SHP77 treated with DMSO at 0.1 percent for 48 hours (cell line): ENCODE measurements at regions not wholly inside any gene's neighbourhood (a gene's known extent, or its start where the extent isn't known, plus 50 kb on each side); places are given as distances from the start of the nearest gene placed in this dataset.

Experiments used
- DNase-seq: peaks from one replicate; lab custom pipeline; 2025; lab: John Stamatoyannopoulos, UW

GRCh38 chr4:136927172-136927571, 605.1 kb downstream of the PCDH18 start:
- no peak for DNase-seq

GRCh38 chr4:136925203-136925602, 607.1 kb downstream of the PCDH18 start:
- no peak for DNase-seq

- no peak for DNase-seq
These were observed 610.2 kb downstream of the PCDH18 start for GRCh38 chr4:136922066-136922465.

DNA sequence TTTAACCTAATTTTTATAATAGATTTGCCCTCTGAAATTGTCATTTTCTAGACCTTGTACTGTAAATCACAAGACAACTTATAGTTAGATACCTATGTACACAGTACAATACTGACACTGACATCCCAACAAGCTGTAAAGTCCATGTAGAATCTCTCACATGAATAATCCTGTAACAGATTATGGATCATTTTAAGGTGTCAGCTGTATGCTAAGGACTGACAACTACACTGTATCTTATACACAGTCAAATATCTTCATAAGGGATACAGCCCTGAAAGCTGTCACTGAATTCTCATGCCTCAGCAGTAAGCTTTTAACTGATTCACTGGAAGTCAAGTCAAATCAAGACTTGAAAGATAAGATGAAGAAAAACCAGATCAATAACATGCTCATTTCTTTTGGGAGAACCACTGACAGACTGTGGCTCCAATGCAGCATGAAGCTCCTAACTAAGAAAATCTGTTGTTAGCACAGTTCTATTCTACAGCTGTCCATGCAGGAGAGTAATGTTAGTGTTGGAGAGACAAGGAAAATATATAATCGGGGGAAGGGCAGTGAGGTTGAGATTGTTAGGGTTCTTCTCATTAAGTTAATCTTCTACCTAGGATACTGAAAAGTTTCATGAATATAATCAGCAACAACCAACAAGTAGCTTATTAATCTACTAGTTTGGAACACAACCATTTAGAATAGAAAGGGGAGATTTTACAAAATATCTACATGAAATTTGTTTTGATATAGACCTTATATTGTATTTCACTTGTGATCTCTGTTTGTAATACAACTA, 612.0 kb downstream of the PCDH18 start:
- DNase-seq, result no peak

- no peak for DNase-seq
These were observed 613.5 kb downstream of the PCDH18 start for GRCh38 chr4:136918772-136919171.

DNA sequence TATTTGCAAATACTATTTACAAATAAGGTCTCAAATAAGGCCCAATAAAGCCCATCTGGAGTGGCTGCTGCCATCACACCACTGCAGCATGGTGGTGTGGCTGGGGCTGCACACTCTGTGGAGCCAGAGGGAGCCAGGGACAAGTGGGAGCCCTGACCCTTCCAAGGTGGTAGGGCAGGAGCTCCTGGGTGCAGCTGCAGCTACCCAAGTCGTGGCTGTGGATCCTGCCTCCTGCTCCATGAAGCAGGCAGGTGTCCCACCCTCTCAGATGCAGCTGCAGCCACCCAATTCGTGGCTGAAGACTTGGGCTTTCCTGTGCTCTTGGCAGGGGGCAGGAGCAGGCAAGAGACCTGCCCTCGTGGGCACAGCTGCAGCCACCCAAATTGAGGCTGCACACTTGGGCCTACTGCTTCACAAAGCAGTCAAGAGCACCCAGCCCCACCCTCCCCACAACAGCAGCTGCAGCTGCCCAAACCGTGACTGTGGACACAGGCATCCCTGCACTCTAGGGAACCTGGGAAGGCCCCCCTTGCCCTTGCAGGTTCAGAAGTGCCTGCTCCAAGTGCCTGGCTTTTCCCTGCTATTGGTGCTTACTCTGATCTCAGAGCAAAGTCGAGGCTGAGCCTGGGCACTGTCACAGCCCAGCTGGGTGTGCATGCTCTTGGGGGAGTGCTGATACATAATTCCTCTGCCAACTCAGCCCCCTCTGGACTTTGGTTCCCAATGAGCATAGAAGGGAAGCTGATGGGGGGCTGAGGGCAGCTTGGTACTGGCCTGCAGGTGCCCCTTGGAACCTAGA, 614.8 kb downstream of the PCDH18 start:
- no peak for DNase-seq

DNA sequence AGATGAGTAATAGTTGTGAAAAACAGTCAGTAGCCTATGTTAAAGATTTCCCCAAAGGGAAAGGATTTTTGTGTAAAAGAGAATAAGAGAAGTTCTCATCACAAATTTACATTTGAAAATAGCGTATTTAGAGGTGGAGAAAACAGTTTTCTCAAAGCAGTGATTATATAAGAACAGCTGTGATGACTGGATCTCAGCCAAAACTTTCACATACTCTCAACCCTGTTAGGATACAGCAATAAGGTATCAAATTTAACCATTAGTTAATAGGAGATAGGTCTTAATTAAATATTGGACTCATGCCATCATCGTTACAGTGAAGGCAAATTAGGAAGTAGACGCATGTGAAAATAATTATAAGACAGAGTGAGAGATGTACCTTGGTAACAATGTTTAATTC, 622.7 kb downstream of the PCDH18 start:
- no peak for DNase-seq

- no peak for DNase-seq
These were observed 624.2 kb downstream of the PCDH18 start for GRCh38 chr4:136908122-136908521.

- DNase-seq, result no peak
These were observed 631.6 kb downstream of the PCDH18 start for GRCh38 chr4:136900696-136901095.

GRCh38 chr4:136898590-136899248, 633.6 kb downstream of the PCDH18 start:
- DNase-seq, result no peak

GRCh38 chr4:136893573-136893972, 638.7 kb downstream of the PCDH18 start:
- no peak for DNase-seq

- DNase-seq, result no peak
These were observed 650.6 kb downstream of the PCDH18 start for GRCh38 chr4:136881666-136882065.

DNA sequence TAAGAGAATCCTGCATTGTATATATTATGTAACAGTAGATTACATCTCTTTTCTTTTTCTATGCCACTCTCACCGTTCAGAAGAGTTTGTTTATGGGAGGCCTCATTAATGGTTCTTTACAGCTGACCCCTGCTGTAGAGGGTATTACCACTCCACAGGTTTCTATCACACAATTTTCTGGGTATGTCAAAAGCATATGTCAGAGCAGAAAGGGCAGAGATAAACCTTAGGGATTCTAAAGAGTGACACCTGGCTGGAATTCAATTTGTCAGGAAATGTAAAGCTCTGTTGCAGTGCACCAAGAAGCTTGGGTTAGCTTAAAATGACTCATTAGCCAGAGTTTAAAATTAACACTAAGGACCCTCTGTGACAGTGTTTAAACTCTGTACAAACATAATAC, 658.7 kb downstream of the PCDH18 start:
- no peak for DNase-seq

- DNase-seq, result no peak
These were observed 664.8 kb downstream of the PCDH18 start for GRCh38 chr4:136867465-136867864.

DNA sequence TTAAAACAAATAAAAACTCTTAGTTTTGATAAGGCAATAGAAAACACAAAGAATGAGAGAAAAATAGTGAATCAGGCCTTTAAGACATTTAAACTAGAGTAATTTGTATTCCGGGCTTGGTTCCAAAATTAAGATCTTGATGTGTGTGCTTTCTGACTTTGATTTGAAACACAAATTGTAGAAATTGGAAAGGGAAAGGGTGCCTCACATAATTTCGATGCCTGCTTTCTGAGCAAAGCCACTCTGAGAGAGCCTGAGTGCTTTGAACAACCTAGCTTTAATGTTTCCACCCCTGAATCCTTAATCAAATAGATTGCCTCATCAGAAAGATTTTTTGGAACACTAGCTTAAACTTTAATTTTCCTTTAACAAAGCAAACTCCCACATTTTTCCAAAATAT, 666.8 kb downstream of the PCDH18 start:
- DNase-seq, result no peak

DNA sequence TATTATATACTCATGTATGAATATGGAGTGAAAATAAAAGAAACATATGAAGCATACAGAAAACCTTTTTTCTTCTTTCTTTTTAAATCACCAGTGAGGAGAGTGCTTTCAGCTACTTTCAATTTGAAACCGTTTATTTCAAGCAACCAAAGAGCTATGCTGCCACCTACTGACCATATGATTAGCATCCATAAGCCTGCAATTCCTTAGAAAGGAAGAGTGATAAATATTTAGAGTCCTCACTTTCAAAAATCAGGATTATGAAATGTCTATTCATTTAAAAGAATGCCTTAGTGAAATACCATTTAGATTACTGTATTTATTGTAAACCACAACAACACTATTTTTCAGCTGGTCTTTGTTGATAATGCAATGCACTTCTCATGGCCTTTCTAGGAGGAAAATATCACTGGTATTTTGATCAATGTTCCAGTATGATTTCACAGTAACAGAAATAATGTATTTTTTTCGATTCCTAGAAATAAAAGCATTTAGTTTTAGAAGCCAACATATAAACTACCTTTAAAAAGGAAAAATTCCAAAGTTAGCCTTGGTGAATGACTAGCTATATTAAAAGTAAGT, 667.6 kb downstream of the PCDH18 start:
- DNase-seq, result peak; percentile 16

GRCh38 chr4:136863756-136864155, 668.5 kb downstream of the PCDH18 start:
- DNase-seq, result no peak

GRCh38 chr4:136862653-136863052, 669.6 kb downstream of the PCDH18 start:
- DNase-seq, result no peak

GRCh38 chr4:136861091-136861490, 671.2 kb downstream of the PCDH18 start:
- DNase-seq, result no peak

GRCh38 chr4:136858903-136859302, 673.4 kb downstream of the PCDH18 start:
- DNase-seq, result no peak

DNA sequence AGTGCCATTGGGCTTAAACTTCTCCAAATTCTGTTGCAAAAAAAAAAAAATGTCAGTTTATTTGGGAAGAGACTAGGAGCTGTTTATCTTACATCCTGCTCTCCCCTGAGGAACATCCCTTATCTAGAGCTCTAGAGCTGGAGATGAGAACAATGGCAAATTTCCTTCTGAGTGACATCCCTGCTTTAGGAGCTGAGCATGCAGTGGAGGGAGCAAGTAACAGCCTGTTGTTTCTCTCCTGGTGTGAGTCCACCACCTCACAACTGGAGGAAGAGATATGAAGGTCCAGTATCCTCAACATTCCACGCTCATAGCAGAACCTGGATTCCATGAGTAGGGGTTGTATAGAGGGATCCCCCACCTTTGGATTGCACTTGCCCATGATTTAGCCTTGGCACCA, 676.4 kb downstream of the PCDH18 start:
- no peak for DNase-seq

GRCh38 chr4:136850446-136850845, 681.8 kb downstream of the PCDH18 start:
- no peak for DNase-seq
